HG03460 (cell line): ENCODE measurements at regions not wholly inside any gene's neighbourhood (a gene's known extent, or its start where the extent isn't known, plus 50 kb on each side); places are given as distances from the start of the nearest gene placed in this dataset.

ENCODE experiments used
- ATAC-seq: cut with Tn5 transposase; IDR thresholded peaks from one replicate; pipeline ENCODE4 v1.9.1; 2021; ENCODE audit not compliant: unreplicated experiment

DNA sequence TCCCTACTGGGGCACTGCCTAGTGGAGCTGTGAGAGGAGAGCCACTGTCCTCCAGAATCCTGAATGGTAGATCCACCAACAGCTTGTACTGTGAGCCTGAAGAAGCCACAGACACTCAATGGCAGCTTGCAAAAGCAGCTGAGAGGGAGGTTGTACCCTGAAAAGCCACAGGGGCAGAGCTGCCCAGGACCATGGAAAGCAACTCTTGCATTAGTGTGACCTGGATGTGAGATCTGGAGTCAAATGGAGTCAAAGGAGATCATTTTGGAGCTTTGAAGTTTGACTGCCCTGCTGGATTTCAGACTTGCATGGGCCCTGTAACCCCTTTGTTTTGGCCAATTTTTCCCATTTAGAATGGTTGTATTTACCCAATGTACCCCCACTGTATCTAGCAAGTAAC lies 871.4 kb upstream of the PRMT6 start:
- ATAC-seq, result no peak

DNA sequence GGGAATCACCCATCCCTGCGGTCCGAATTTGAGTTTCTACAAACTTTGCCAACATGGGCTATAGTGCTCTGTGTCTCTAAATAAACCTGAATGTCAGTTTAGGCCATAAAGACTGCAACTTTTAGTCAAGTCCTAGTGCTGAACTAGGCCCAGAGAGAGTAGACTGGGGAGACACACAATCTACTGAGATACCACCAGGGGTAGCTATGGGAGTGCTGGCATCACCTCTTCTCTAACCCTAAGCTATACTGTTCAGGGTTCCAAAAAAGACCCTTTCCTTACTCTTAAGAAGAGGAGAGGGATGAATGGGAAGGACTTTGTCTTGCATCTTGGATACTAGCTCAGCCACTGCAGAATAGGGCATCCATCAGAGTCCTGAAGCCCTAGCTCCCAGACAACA lies 866.7 kb upstream of the PRMT6 start:
- ATAC-seq, result no peak

DNA sequence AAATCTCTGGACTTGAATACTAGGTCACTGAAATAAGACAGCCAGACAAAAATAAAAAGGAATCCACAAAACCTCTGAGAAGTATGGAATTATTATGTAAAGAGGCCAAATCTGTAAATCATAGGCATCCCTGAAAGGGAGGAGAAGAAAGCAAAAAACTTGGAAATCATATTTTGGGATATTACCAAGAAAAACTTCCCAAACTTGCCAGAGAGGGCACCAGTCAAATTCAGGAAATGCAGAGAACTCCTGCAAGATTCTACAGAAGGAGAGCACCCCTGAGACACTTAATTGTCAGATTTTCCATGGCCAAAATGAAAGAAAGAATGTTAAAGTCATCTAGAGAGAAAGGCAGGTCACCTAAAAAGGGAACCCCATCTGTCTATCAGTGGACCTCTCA lies 862.3 kb upstream of the PRMT6 start:
- ATAC-seq, result no peak

DNA sequence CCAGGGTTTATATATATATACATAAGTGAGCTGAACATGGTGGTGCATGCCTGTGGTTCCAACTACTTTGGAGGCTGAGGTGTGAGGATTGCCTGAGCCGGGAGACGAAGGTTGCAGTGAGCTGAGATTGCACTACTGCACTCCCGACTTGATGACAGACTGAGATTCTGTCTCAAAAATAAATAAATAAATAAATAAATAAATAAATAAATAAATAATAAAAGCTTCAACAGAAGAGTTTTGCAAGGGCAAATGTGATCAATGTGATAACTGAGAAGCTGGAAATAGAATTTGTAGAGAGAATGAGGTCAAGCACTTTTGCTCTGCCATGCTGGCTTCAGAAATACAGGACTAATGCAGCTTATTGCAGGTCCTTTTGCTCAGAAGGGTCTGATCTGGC lies 855.8 kb upstream of the PRMT6 start:
- ATAC-seq, result no peak

DNA sequence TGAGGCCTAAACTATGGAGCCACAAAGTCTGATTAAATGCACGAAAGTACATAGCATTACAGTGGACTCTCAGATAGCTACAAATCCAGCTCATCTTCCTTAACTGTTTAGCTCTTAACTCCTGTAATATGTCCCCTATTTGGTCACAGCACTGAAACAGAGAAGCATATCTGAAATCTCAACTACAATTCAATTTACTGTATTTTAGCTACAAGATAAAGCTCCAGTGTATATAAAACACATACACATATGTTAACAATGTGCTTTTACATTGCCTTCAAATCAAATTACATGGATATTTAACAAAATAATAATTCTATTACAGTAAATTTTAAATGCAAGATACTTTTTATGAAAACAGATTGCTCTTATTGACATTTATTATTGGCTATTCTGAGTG lies 849.3 kb upstream of the PRMT6 start:
- ATAC-seq, result no peak

DNA sequence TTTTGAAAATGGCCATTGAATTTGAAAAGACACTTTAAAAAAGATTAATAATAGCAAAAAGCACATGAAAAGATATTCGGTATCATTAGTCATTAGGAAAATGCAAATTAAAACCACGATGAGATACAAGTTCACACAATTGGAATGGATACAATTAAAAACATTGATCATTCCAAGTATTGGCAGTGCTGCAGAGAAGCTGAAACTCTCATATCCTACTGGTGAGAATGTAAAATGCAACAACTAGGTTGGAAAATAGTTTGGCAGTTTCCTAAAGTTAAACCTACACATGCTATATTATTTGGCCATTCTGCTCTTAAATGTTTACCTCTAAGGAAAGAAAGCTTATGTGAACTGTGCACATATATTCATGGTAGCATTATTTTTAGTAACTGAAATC lies 838.7 kb upstream of the PRMT6 start:
- ATAC-seq, result no peak

DNA sequence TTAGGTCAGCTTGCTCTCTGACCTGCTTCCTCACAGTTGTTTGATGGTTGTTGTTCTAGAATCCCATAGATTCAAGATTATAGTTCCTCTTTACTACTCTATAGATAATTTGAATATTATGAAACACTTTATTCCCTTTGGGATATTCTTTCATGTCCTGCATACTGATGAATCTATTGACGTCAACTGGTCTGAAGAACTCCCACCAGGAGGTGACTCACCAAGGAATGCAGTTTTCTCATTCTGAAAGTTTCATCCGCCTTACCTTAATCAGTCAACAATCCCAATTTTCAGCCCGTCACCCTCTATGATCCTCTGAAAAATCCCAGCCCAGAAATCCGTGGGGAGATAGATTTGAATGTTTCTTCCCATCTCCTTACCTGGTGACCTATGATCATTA lies 834.1 kb upstream of the PRMT6 start:
- ATAC-seq, result no peak

DNA sequence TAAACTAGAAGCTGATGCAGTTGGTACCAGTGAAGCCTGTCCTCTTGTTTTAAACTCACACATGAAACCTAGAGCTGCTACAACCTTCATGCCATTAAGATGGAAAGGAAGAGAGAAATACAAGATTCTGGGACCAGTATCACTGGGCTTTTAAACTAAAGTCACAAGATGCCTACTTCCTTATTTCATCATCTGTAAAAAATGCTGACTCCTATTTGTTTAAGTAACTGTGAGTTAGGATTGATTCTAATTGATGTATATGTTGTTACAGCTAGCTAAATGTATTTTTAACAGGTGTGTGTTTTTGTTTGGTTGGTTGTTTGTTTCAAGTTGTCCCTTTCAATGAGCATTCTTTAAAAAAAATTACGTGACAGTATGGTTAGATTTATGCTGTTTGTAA lies 833.3 kb upstream of the PRMT6 start:
- ATAC-seq, result no peak

DNA sequence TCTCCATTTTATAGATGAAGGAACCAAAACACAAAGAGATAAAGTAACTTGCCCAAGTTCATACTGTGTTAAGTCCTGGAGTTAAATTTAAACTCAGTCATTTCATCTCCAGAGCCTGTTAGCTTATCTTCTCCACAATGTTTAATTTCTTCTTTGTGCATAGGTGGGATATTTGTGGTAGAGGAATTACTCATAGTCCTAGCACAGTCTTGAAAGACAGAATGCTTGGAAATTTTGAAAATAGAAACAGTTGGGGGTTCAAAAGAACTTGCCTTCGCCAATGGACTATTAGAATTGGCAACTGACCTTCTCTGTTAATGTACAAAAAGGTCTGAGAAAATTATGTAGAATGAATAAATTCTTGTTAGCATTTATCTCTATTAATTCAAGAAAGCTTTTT lies 832.0 kb upstream of the PRMT6 start:
- no peak for ATAC-seq

DNA sequence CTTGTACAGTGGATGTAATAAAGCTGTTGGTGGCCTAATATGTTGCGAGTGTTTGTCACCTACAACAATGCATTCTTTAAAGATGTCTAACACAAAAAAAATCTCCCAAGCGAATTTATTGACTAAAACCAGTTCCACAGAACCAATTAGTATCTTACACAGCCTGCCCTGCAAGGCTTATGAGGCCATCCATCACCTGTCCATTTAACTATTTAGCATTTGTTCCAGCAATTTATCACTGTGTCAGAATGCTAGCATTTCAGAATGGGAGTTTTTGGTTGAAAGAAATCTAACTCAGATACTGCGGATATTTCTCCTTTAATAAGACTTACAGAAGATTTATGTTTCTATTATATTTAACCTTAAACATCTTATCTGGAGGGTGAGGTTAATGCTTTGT lies 831.1 kb upstream of the PRMT6 start:
- no peak for ATAC-seq

DNA sequence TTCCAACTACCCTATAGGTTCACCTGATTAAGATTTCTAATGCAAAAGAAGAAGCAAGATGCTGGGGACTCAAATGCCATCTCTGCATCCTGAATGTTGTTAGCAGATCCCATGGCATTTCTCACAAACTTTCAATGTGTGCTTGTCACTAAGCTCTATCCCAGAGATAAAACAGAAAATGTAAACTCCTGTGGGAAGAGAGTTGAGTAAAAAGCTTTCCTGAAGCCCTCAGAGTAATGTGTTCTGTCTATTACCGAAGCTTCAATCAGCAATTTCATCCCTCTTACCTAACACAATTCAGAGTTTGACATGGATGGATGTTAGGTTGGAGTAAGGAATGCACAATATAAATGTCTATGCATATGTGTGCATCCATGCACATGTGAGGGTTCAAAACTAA lies 829.9 kb upstream of the PRMT6 start:
- no peak for ATAC-seq

DNA sequence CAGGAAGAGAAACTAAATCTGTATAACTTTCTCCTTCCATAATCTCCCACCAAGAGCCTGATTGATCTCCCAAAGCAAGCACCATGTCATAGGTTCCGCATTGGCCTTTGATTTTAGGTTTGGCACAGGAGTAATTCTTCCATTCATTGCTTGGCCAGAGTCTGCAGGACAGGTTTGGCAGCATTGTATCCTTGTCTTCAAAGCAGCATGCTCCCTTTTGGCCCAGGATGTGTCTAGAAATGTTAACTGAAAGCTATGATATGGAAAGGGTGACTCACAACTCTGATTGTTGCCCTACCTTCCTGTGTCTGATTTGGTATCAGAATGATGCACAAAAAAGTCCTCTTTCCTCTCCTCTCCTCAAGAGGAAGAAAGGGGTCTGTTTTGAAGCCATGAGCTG lies 824.3 kb upstream of the PRMT6 start:
- ATAC-seq, result no peak

DNA sequence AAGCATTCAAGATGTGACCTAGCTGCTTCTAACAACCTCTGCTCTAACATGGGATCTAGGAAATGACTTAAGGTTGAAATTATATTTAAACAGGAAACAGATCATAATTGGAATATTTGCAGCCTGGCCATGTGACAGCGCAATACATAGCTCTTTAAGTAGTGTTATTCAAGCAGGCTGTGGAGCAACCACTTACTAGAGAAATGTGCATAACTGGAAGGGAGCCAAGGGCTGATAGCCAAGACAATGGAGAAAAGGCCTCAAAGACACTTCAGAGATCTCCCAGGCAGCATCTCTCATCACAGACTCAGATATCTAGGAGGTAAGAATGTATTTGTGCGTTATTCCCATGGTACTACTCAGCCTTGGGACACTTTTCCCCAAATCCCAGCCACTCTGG lies 823.0 kb upstream of the PRMT6 start:
- no peak for ATAC-seq

DNA sequence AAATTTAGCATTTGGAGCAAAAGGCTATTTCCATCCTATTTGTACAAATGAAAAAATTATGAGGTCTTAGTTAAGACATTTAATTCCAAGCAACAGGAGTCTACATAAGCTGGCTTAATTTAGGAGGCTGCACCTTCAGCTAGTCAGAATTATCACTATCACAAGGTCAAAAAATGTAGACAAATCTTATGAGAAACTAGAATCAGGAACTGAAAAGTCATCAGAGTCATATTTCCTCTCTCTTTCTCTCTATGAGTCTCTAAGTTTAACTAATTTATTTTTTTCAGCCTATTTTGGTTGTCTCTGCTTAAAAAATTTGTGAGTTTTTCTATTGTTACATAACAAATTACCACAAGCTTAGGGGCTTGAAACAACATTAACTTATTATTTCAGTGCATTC lies 807.1 kb upstream of the PRMT6 start:
- ATAC-seq, result no peak

DNA sequence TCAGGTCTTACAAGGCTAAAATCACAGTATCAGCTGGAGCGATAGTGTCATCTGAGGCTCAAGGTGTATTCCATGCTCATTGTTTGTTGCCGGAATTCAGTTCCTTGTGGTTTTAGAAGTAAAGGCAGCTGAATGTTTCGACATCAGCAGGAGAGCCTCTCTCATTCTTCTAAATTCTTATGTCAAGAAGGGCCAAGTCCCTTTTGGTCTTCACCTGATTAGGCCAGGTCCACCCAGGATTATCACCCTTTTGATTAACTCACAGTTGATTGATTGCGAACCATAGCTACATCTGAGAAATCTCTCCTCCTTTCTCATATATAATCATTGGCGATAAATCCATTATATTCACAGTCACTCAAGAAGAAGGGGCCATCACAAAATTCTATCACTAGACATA lies 806.7 kb upstream of the PRMT6 start:
- ATAC-seq, result no peak

DNA sequence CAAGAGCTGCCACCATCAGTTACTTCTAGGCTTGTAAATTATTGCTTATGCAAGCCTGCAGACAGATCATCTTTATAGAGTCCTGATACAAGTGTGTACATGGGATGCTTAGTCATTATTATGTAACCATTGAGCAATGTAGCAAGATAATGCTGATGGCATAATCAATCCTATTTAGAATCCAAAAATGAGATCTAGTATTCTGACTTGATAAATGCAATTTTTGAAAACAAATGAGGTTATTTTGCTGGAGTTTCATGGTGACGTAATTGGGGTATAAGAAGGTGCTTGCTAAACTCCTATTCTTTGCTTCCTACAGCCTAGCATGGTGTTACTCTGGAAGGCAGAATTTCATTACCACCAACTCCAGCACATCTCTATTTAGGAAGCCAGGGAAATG lies 801.7 kb upstream of the PRMT6 start:
- no peak for ATAC-seq

DNA sequence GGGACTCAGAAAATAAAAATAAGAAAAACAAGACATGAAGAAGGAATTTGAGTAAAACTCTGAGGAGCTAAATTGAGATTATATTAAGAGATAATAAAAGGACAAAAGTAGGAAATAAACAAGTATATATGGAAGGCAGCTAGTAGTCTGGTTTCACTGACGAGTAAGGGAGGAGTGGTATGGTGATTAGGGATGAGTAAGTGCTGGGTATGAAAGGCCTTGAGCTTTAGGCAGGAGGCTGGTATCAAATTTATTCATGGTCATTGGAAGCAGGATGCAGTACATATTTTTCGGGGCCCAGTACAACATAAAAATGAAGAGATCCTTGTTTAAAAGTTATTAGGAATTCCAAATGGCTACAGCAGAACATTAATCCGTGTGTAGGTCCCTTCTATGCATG lies 789.7 kb upstream of the PRMT6 start:
- ATAC-seq, result no peak

DNA sequence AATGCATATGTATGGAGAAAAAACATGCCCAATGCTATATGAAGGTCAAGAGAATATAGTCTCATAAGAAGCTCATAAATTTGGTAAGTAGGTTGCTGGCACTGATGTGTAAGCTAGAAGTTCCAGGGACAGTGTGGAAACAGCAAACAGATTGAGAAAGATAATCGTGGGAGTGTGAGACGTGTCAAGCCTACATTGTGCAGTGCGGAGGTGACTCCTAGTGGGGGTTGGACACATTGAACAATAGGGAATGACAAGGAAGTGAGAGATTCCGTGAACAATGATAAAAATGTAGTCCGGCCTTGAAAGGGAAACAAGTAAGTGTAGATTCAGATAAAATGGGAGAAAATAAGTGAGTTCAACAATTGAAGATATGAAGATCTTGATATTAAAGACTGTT lies 788.4 kb upstream of the PRMT6 start:
- no peak for ATAC-seq

DNA sequence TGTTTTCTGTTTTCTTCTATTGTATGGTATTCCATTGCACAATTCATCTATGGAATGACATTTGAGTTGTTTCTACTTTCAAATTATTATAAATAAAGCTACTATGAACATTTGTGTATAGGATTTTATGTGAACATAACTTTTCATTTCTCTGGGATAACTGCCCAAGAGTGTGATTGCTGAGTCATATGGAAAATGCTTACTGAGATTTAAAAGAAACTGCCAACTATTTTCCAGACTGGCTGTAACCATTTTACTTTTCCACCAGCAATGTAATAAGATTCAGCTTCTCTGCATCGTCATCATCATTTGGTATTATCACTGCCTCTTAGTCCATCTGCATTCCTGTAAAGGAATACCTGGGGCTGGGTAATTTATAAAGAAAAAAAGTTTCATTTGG lies 779.6 kb upstream of the PRMT6 start:
- no peak for ATAC-seq

DNA sequence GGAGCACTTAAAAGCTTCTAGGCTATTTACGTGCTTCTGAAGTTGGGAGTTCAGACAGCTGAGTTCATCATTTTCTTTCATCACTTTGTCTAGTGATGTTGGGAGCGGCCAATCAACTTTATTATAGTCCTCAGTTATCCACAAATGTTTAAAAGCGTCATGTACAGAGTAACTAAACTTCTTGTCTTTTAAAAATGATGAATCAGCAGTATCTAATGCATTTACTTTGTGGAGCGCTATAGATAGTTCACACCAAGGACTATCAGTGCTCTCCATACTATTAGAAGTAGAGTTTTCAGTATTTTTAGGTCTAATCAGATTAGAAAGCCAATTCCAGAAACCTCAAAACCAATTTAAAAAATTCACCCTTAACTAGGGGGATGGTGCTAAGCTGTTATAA lies 778.7 kb upstream of the PRMT6 start:
- no peak for ATAC-seq

DNA sequence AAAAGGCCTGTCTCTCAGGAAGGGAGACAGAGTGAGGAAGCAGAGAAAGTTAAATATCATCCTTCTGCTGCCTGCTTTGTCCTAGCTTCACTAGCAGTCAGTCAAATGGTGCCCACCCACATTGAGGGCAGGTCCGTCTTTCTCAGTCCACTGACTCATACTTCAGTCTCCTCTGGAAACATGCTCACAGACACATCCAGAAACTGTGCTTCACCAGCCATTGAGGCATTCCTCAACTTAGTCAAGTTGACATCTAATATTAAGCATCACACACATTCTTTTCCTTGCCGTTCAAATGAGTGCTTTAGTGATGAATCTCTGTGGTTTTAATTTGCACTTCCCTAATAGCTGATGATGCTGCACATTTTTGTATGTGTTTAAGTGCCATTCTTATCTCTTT lies 777.8 kb upstream of the PRMT6 start:
- no peak for ATAC-seq

DNA sequence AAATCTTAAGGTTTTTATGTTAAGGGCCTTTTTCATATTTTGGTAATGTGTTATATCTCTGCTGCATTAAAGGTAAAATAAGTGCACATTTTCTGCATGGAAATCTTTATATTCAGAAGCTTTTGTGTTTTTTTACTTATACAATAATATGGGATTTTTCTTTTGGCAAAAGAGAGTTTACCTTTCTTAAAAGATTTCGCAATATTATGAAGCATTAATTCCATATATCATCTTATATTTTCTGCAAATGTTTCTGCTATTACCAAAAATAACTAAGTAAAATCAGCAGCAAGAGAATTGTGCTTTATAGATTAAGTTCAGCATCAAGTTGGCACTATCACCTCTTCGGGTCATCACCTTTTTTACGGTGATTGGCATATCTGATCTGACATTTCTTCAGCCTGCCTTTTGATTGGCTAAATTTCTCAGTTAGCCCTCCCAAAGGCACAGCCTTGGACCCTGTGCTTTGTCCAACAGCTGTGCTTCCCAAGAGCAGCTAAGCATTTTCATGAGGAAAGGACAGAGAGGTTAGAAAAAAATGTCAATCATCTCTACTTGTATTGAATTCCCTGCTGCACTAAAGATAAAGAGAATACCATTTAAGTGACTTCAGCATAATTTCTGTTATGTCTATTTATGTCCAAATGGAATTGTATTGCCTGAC lies 767.1 kb upstream of the PRMT6 start:
- ATAC-seq, result no peak

DNA sequence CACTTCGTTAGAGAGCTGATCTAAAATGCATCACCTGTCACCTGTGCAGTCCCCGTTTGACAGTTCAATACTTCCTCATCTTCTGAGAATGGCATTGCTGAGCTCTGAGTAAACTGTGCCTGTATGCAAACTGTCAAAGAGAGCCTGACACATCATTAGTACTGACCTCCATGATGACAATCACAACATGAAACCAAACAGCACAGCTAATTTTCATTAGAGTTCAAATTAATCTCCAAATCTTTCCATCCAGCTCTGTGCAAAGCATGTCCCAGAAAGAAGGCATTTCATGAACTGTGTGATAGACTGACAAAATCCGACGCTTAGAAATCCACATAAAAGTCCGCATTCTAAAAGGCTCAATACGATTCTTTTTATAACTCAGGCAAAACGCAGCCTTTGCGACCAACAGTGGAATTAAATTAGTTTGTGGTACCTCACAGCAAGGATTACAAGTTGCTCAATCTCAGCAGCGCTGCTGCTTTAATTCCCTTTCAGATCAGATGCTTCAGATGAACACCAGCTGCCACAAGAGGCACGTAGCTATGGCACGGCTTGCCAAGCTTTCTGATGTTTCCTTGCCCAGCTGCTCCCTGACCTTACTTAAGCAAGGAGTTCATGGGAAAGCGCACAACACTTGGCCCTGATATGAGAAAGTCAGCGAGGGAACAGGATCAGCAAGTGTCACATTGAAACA lies 765.5 kb upstream of the PRMT6 start:
- no peak for ATAC-seq
